OCI-LY3 (cell line): ENCODE measurements at regions not wholly inside any gene's neighbourhood (a gene's known extent, or its start where the extent isn't known, plus 50 kb on each side); places are given as distances from the start of the nearest gene placed in this dataset.

Source experiments
- H2AFZ ChIP-seq: fragments of 200-600, 300-600 bp; shearing (Covaris generic); 2 replicates; pipeline ENCODE4 v1.6.0; 2014; ENCODE audit warnings: antibody characterized with exemption, low read depth, low read length
- H3K27ac ChIP-seq: fragments of 200-600, 300-600 bp; sonication (generic); 2 replicates; pipeline ENCODE4 v1.5.1; 2014; ENCODE audit warnings: mild to moderate bottlenecking, low read length, moderate library complexity, mixed read lengths
- H3K27me3 ChIP-seq: fragments of 200-600, 300-600 bp; sonication (generic); 2 replicates; pipeline ENCODE4 v1.6.1; 2014; ENCODE audit warnings: low read depth, low read length, mixed read lengths
- H3K36me3 ChIP-seq: fragments of 200-600, 300-600 bp; sonication (generic); replicated peaks from 2 replicates; pipeline ENCODE3; 2014; ENCODE audit warnings: low read depth, low read length, mixed read lengths
- H3K4me1 ChIP-seq: fragments of 300-600, 200-600 bp; sonication (generic); 2 replicates; pipeline ENCODE4 v1.6.1; 2014; ENCODE audit warnings: low read length, mixed read lengths
- H3K4me2 ChIP-seq: fragments of 200-600, 300-600 bp; sonication (generic); 2 replicates; pipeline ENCODE4 v1.6.1; 2014; ENCODE audit warnings: low read length, mixed read lengths
- H3K4me3 ChIP-seq: fragments of 300-600, 200-600 bp; sonication (generic); 2 replicates; pipeline ENCODE4 v1.5.1; 2014; ENCODE audit warnings: antibody characterized with exemption, mild to moderate bottlenecking, low read length, moderate library complexity
- H3K79me2 ChIP-seq: fragments of 300-600, 200-600 bp; shearing (Covaris generic); 2 replicates; pipeline ENCODE4 v1.6.1; 2014; ENCODE audit warnings: mild to moderate bottlenecking, low read length, mixed read lengths
- H3K9ac ChIP-seq: fragments of 300-600, 200-600 bp; shearing (Covaris generic); 2 replicates; pipeline ENCODE4 v1.6.0; 2014; ENCODE audit warnings: mild to moderate bottlenecking, low read length, moderate library complexity
- H3K9me3 ChIP-seq: fragments of 200-600, 300-600 bp; shearing (Covaris generic); 2 replicates; pipeline ENCODE4 v1.6.1; 2014; ENCODE audit warnings: low read length, mixed read lengths; ENCODE audit not compliant: insufficient read depth
- H4K20me1 ChIP-seq: fragments of 200-600, 300-600 bp; sonication (generic); 2 replicates; pipeline ENCODE4 v1.6.1; 2016; ENCODE audit warnings: low read length, mixed read lengths; ENCODE audit not compliant: insufficient read depth
- EZH2phosphoT487 ChIP-seq: fragments of 200-600 bp; shearing (Covaris generic); IDR thresholded peaks from 2 replicates; pipeline ENCODE4 v1.6.1; 2018; ENCODE audit warnings: antibody characterized with exemption, mixed run types, low read depth
- TF ChIP-seq, protein P1 (sequence below): fragments of 200-600, 300-600 bp; sonication (generic); IDR thresholded peaks from 2 replicates; pipeline ENCODE4 v1.5.1; 2014; ENCODE audit warnings: antibody characterized with exemption, low read length, low read depth

DNA sequence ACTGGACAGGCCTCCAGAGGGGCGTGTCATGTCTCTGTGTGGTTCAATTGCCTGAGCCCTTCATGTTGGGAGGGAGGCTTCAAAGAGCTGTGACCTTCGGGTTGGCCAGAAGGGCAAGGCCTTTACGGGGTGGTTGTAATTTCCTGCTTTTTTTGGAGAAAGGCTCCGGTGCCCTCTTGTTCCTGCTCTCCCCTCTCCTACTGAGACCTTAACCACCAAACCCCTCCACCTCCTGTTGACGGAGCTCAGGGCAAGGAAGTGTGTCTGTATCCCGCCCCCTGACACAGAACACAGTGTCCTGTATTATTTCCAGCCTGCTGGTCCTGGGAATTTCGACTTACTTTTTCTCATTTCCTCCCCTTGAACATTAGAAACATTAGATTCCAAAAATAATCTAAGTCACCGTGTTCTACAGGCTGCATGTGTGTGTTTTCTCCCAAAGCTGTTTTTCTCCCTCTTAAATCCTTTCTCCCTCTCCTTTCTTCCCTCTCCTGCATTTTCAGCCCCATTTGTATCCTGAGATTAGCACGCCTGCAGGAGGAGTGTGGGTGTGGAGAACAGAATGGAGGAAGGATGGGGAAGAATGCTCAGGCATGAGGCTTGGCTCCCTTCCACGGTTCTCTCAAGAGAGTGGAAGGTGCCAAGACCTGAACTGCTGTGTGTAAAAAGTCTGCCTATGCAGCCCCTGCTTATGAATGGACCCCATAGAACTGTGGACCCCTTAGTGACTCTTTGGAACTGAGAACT, 285.4 kb upstream of the ROPN1 start:
- Histone ChIP-seq H3K4me3 (no peak overlapping the region), H3K27ac (no peak overlapping the region), H3K27me3 (peaks cover 23% of the 10 kb centered on the region), H4K20me1 (no peaks in the 10 kb centered on the region), H2AFZ (no peak overlapping the region), H3K9ac (no peak overlapping the region), H3K4me1 (no peaks in the 10 kb centered on the region), H3K79me2 (no peaks in the 10 kb centered on the region), H3K9me3 (no peaks in the 10 kb centered on the region), H3K36me3 (no peaks in the 10 kb centered on the region), H3K4me2 (no peak overlapping the region)
- TF ChIP-seq EZH2phosphoT487: no peak

DNA sequence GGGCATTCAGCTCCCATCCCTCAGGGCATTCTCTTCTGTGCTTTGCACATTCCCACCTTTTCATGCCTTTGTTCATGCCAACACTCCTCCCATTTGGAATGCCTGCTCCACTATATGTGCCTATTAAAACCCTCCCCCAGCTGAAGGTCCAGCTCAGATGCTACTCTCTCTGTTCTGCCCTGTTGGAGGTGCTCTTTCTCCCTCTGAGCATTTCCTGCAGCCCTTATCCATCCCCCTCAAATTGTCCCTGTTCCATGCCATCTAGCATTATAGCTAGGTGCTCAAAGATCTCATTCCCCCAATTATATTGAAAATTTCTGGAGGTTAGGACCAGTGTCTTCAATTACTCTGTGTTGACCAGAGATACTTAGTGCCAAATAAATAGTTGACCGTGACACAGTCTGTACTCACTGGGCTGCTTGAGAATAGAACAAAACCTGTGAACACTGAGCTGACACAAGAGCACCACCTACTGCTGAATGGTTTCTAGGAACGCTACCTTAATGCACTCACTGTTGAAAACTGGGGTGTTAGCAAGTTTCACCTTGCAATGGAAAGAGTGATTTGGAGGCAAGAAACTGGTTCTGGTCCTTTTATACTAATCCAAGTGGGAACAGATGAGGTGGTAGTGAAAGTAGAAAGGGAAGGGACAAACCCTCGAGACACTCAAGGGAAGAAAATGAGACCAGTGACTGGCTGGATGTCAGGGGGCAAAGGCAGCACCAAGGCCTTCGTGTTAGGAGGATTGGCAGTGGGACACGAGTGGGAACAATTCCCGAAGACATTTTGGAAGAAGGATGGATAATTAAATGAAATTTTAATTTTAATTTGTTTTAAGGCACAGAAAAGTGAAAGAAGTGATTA, 289.8 kb upstream of the ROPN1 start:
- Histone ChIP-seq H3K36me3 (no peaks in the 10 kb centered on the region), H3K4me1 (no peaks in the 10 kb centered on the region), H3K9ac (no peak overlapping the region), H4K20me1 (no peaks in the 10 kb centered on the region), H3K9me3 (no peaks in the 10 kb centered on the region), H3K27me3 (peaks cover 42% of the 10 kb centered on the region), H3K4me3 (no peak overlapping the region), H3K27ac (no peak overlapping the region), H3K4me2 (no peak overlapping the region), H3K79me2 (no peaks in the 10 kb centered on the region), H2AFZ (no peak overlapping the region)
- TF ChIP-seq, protein P1, sequence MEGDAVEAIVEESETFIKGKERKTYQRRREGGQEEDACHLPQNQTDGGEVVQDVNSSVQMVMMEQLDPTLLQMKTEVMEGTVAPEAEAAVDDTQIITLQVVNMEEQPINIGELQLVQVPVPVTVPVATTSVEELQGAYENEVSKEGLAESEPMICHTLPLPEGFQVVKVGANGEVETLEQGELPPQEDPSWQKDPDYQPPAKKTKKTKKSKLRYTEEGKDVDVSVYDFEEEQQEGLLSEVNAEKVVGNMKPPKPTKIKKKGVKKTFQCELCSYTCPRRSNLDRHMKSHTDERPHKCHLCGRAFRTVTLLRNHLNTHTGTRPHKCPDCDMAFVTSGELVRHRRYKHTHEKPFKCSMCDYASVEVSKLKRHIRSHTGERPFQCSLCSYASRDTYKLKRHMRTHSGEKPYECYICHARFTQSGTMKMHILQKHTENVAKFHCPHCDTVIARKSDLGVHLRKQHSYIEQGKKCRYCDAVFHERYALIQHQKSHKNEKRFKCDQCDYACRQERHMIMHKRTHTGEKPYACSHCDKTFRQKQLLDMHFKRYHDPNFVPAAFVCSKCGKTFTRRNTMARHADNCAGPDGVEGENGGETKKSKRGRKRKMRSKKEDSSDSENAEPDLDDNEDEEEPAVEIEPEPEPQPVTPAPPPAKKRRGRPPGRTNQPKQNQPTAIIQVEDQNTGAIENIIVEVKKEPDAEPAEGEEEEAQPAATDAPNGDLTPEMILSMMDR: peak; percentile 66
- TF ChIP-seq EZH2phosphoT487: no peak

DNA sequence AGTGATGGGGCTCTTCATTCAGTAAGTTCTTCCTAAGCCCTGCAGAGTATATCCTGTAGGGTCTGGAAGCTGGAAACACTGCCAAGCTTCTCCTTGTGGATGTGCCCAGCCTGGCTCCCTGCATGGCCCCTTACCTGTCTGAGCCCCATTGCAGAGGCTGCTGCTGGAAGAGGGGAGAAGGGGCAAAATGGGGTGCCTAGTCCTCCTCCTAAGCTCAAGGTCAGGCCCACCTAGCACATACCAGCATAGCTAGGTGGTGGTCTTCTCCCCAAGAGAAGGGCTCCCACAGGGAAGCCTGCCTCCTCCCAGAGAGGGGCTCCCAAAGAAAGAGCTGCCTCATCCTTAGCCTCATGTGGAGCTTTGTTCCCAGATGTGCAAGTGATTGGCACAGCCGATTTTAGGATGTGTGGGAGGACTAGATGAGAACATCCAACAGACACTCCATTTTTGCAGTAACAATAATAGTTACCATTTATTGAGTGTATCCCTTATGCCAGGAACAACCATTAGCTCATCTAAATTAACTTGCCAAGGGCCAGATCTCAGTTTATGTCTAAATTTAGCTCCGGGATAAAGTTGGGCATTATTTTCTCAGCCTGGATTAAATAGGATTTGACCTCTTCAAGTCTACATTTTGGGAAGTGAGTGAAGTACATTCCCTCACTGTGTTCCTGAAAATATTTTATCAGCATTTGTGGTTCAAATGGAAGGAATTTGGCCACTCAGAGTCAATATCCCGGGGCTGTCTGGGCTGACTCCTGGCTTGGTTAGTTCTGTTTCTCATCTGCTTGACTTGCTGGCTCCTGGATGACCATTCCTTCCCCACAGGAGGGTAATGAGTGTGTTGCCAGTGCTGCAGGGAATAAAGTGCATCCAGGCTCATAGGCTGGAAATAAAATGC, 291.1 kb upstream of the ROPN1 start:
- H3K9me3 ChIP-seq: no peaks in the 10 kb centered on the region
- peaks cover 46% of the 10 kb centered on the region for H3K27me3 ChIP-seq
- TF ChIP-seq, protein P1: no peak
- no peak for TF ChIP-seq EZH2phosphoT487
- no peak overlapping the region for H3K4me3 ChIP-seq
- no peak overlapping the region for H3K9ac ChIP-seq
- no peaks in the 10 kb centered on the region for H4K20me1 ChIP-seq
- no peaks in the 10 kb centered on the region for H3K4me1 ChIP-seq
- no peak overlapping the region for H2AFZ ChIP-seq
- H3K4me2 ChIP-seq: no peak overlapping the region
- H3K27ac ChIP-seq: no peak overlapping the region
- no peaks in the 10 kb centered on the region for H3K79me2 ChIP-seq
- H3K36me3 ChIP-seq: no peaks in the 10 kb centered on the region

DNA sequence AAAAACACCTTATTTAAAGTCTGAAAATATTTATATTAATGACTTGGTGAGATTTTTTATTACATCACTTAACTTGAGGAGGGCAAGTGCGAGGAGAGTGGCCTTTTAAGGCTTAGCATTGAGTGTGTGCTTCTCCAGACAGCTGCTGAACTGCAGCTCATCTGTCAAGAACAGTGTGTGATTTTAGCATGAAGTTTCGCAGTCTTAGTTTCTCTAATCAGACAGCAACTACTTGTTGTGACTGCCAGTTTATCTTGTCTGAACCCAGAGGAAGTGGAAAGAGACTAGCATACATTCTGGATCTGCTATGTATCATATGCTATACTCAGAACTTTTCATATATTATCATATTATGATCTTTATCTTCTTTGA, 291.7 kb upstream of the ROPN1 start:
- Histone ChIP-seq H3K4me1 (no peaks in the 10 kb centered on the region), H3K9ac (no peak overlapping the region), H3K4me3 (no peak overlapping the region), H3K36me3 (no peaks in the 10 kb centered on the region), H3K27ac (no peak overlapping the region), H3K79me2 (no peaks in the 10 kb centered on the region), H4K20me1 (no peaks in the 10 kb centered on the region), H3K9me3 (no peaks in the 10 kb centered on the region), H3K27me3 (peaks cover 46% of the 10 kb centered on the region), H3K4me2 (no peak overlapping the region), H2AFZ (no peak overlapping the region)
- no peak for TF ChIP-seq EZH2phosphoT487
- TF ChIP-seq, protein P1: no peak
